ENCODE measurements at regions not wholly inside any gene's neighbourhood (a gene's known extent, or its start where the extent isn't known, plus 50 kb on each side); places are given as distances from the start of the nearest gene placed in this dataset.

GRCh38 chr3:40837300-40837699 is 312.5 kb downstream of the ZNF621 start:
- peaks cover 0 to 8% of the 10 kb centered on the region in 2 donors for H3K27me3 Mint-ChIP-seq
- no peaks in the 10 kb centered on the region for H3K4me1 Mint-ChIP-seq (ENCODE audit: low read depth in 2 of 2)

DNA sequence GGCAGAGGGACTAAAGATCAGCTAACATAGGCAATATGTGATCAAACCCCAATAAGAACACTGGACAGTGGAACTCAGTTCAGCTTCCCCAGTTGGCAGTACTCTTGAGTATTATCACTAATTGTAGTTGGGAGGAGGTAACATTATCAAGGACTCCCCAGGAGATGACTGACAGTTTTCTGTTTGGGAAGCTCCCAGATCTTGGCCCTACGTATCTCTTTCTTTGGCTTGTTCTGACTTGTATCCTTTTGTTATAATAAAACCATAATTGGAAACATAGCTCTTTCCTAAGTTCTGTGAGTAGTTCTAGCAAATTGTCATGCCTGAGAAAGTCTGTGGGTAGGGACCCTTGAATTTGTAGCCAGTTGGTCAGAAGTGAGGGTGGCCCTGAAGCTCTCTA is 316.4 kb downstream of the ZNF621 start:
- no peak overlapping the region for H3K27ac Mint-ChIP-seq
- H3K27me3 Mint-ChIP-seq = peaks cover 0 to 14% of the 10 kb centered on the region in 2 donors
- H3K36me3 Mint-ChIP-seq = no peaks in the 10 kb centered on the region
- peaks cover 3% of the 10 kb centered on the region for H3K9me3 Mint-ChIP-seq
- DNase-seq (ENCODE audit: low spot score) = no peak
- no peaks in the 10 kb centered on the region for H3K4me1 Mint-ChIP-seq (ENCODE audit: low read depth in 2 of 2)
- no peak for ATAC-seq
- no peak overlapping the region for H3K4me3 Mint-ChIP-seq

More at GRCh38 chr3:40837300-40837699, 312.5 kb downstream of the ZNF621 start:
- H3K36me3 Mint-ChIP-seq = no peaks in the 10 kb centered on the region
- no peak overlapping the region for H3K4me3 Mint-ChIP-seq
- no peak for DNase-seq (ENCODE audit: low spot score)
- H3K9me3 Mint-ChIP-seq = no peaks in the 10 kb centered on the region
- H3K27ac Mint-ChIP-seq = no peak overlapping the region
- ATAC-seq = no peak

DNA sequence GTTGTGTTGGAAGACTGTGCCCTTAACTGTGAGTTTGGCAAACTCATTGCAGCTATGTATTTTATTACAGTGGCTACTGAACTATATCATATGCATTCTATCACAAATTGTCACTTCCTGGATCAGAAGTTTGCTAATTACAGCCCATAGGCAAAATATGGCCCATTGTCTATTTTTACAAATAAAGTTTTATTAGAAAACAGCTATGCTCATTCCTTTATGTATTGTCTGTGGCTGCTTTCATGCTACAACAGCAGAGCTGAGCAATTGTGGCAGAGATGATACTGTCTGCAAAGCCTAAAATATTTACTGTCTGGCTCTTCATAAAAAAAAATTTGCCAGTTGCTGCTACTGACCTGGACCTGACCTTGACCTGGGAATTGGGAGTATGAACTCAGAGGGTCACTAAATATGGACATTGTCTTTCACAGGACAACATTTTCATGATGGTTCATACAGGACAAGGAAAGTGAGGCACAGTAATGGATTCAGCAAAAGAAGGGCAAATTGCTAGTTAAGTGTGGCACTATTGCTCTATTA is 316.9 kb downstream of the ZNF621 start:
- ATAC-seq (no peak), DNase-seq (ENCODE audit: low spot score) (no peak)
- H3K9me3 Mint-ChIP-seq = peaks cover 3% of the 10 kb centered on the region
- H3K4me3 Mint-ChIP-seq = no peak overlapping the region
- no peaks in the 10 kb centered on the region for H3K4me1 Mint-ChIP-seq (ENCODE audit: low read depth in 2 of 2)
- no peak overlapping the region for H3K27ac Mint-ChIP-seq
- H3K27me3 Mint-ChIP-seq = peaks cover 4 to 14% of the 10 kb centered on the region in 2 donors
- H3K36me3 Mint-ChIP-seq = no peaks in the 10 kb centered on the region

DNA sequence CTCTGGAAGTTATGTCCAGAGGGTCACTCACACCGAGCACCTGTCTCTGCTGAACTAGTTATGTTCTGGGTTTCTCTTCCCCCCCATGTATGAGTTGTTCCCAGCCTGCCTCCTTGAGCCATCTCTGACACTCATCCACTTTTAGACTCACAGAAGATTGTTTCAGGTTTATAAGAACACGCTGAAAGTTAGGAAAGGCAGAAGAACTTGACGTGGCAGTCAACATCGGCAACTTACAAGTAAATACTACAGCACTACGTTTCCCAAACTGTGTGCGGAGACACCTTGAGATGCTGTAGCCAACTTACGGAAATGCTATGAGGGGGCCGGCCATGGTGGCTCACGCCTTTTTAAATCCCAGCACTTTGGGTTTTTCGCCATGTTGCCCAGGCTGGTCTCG is 318.0 kb downstream of the ZNF621 start:
- DNase-seq (ENCODE audit: low spot score) (no peak), ATAC-seq (no peak)
- Mint-ChIP-seq H3K27ac (no peak overlapping the region), H3K36me3 (no peaks in the 10 kb centered on the region), H3K4me1 (ENCODE audit: low read depth in 2 of 2) (no peaks in the 10 kb centered on the region), H3K4me3 (no peak overlapping the region), H3K27me3 (peaks cover 4 to 14% of the 10 kb centered on the region in 2 donors), H3K9me3 (peaks cover 3% of the 10 kb centered on the region)

DNA sequence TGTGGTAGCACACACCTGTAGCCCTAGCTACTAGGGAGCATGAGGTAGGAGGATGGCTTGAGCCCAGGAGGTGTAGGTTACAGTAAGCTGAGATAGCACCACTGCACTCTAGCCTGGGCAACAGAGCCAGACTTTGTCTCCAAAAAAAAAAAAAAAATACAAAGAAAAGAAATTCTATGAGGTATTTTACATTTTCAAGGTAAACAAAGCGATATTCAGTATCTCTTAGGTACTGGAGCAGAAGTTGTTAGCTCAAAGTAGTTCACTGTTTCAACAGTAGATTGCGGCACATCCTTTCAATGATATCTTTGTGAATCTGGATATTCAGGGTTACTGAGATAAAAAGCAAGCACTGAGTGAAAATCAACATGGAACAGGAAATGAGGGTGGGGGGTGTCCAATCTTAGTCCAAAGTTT is 318.5 kb downstream of the ZNF621 start:
- no peaks in the 10 kb centered on the region for H3K4me1 Mint-ChIP-seq (ENCODE audit: low read depth in 2 of 2)
- ATAC-seq (no peak), DNase-seq (ENCODE audit: low spot score) (no peak)
- peaks cover 3% of the 10 kb centered on the region for H3K9me3 Mint-ChIP-seq
- H3K36me3 Mint-ChIP-seq = no peaks in the 10 kb centered on the region
- H3K27ac Mint-ChIP-seq = no peak overlapping the region
- peaks cover 4 to 14% of the 10 kb centered on the region in 2 donors for H3K27me3 Mint-ChIP-seq
- no peak overlapping the region for H3K4me3 Mint-ChIP-seq

- no peaks in the 10 kb centered on the region for H3K36me3 Mint-ChIP-seq
- ATAC-seq (no peak), DNase-seq (ENCODE audit: low spot score) (no peak)
- peaks cover 3% of the 10 kb centered on the region for H3K9me3 Mint-ChIP-seq
- no peaks in the 10 kb centered on the region for H3K4me1 Mint-ChIP-seq (ENCODE audit: low read depth in 2 of 2)
- H3K27me3 Mint-ChIP-seq = peaks cover 4 to 21% of the 10 kb centered on the region in 2 donors
- no peak overlapping the region for H3K4me3 Mint-ChIP-seq
- no peak overlapping the region for H3K27ac Mint-ChIP-seq
Measured at GRCh38 chr3:40843851-40844548, 319.2 kb downstream of the ZNF621 start.

DNA sequence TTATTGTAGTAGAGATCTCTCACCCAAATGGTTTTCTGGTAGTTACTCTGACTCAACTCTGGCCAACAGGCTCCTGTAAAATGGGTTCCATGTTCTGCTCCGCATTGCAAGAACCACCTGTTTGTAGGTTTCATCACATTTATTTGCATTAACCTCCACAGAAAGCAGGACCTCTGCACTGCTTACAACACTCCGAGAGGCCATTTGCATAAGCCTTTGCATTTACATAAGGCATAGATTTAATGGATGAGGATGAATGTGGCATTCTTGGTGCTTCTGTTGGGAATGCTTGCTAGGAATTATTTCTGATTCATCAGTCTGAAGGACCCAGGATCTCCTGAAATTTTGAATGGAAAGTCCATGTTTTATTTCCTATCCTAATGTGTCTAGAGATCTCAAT is 320.1 kb downstream of the ZNF621 start:
- Mint-ChIP-seq H3K9me3 (peaks cover 3% of the 10 kb centered on the region), H3K27me3 (peaks cover 4 to 21% of the 10 kb centered on the region in 2 donors), H3K4me1 (ENCODE audit: low read depth in 2 of 2) (no peaks in the 10 kb centered on the region), H3K4me3 (no peak overlapping the region), H3K36me3 (no peaks in the 10 kb centered on the region), H3K27ac (no peak overlapping the region)
- no peak for DNase-seq (ENCODE audit: low spot score)
- ATAC-seq = no peak

DNA sequence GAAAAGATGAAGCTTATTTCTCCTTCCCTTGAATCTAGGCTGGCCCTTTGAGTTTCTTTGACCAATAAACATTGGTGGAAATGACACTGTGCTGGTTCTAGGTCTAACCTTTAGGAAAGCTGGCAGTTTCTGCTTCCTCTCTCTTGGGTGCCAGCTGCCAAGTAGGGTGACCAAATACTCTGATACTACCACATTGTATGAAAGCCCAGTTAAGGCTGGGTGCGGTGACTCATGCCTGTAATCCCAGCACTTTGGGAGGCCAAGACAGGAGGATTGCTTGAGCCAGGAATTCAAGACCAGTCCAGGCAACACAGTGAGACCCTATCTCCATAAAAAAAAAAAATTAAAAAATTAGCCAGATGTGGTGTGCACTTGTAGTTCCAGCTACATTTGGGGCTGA is 320.7 kb downstream of the ZNF621 start:
- Mint-ChIP-seq H3K4me1 (ENCODE audit: low read depth in 2 of 2) (peaks cover 0 to 3% of the 10 kb centered on the region in 2 donors), H3K4me3 (no peak overlapping the region), H3K9me3 (peaks cover 7% of the 10 kb centered on the region), H3K27ac (no peak overlapping the region), H3K27me3 (peaks cover 8 to 21% of the 10 kb centered on the region in 2 donors), H3K36me3 (no peaks in the 10 kb centered on the region)
- no peak for DNase-seq (ENCODE audit: low spot score)
- ATAC-seq = no peak

DNA sequence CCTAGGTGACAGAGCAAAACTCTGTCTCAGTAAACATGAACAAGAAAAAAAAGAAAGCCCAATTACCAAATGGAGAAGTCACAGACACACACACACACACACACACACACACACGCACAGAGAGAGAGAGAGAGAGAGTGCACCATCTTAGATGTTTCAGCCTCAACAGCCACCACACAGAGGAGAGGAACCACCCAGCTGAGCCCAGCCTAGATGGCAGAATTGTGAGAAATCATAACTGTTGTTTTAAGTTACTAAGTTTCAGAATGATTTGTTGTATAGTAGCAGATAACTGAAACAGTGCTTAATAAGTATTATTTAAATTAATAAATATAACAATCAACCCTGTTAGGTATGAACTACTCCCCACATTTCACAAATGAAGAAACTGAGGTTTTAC is 321.2 kb downstream of the ZNF621 start:
- peaks cover 8 to 21% of the 10 kb centered on the region in 2 donors for H3K27me3 Mint-ChIP-seq
- H3K27ac Mint-ChIP-seq = no peak overlapping the region
- DNase-seq (ENCODE audit: low spot score) = no peak
- H3K36me3 Mint-ChIP-seq = no peaks in the 10 kb centered on the region
- ATAC-seq = no peak
- peaks cover 7% of the 10 kb centered on the region for H3K9me3 Mint-ChIP-seq
- peaks cover 0 to 3% of the 10 kb centered on the region in 2 donors for H3K4me1 Mint-ChIP-seq (ENCODE audit: low read depth in 2 of 2)
- no peak overlapping the region for H3K4me3 Mint-ChIP-seq

GRCh38 chr3:40846451-40846850 is 321.7 kb downstream of the ZNF621 start:
- DNase-seq (ENCODE audit: low spot score) = no peak
- Mint-ChIP-seq H3K27me3 (peaks cover 8 to 21% of the 10 kb centered on the region in 2 donors), H3K9me3 (peaks cover 7% of the 10 kb centered on the region), H3K4me3 (no peak overlapping the region), H3K27ac (no peak overlapping the region), H3K36me3 (no peaks in the 10 kb centered on the region), H3K4me1 (ENCODE audit: low read depth in 2 of 2) (peaks cover 0 to 3% of the 10 kb centered on the region in 2 donors)
- no peak for ATAC-seq

DNA sequence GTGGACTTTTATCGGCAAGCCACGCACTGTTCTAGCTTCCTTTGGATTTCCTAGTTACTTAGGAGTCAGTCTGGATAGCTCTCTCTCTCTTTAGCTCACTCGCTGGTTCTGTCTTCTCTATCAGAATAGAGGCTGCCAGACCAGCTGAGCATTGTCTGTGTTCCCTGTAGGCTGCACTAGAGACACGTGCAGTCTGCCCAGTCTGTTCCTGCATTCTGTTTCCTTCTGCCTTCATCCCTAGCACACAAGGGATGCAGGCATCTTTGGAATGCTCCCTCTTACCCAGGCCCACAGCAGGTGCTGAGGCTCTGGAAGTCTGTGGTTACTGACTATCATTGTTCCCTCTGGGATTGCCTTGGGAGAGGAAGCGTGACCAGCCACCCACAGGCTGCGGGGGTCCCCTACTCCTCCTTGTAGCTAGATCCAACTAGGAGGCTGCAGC is 322.8 kb downstream of the ZNF621 start:
- H3K36me3 Mint-ChIP-seq = no peaks in the 10 kb centered on the region
- H3K27ac Mint-ChIP-seq = no peak overlapping the region
- ATAC-seq (no peak), DNase-seq (ENCODE audit: low spot score) (no peak)
- H3K4me1 Mint-ChIP-seq (ENCODE audit: low read depth in 2 of 2) = peaks cover 0 to 3% of the 10 kb centered on the region in 2 donors
- H3K9me3 Mint-ChIP-seq = peaks cover 7% of the 10 kb centered on the region
- peaks cover 8 to 21% of the 10 kb centered on the region in 2 donors for H3K27me3 Mint-ChIP-seq
- no peak overlapping the region for H3K4me3 Mint-ChIP-seq

- no peaks in the 10 kb centered on the region for H3K36me3 Mint-ChIP-seq
- H3K27me3 Mint-ChIP-seq = peaks cover 8 to 21% of the 10 kb centered on the region in 2 donors
- H3K4me1 Mint-ChIP-seq (ENCODE audit: low read depth in 2 of 2) = peaks cover 0 to 3% of the 10 kb centered on the region in 2 donors
- no peak for ATAC-seq
- no peak overlapping the region for H3K4me3 Mint-ChIP-seq
- peaks cover 7% of the 10 kb centered on the region for H3K9me3 Mint-ChIP-seq
- DNase-seq (ENCODE audit: low spot score) = no peak
- H3K27ac Mint-ChIP-seq = no peak overlapping the region
Measured at GRCh38 chr3:40848421-40848820, 323.7 kb downstream of the ZNF621 start.

- Mint-ChIP-seq H3K27me3 (peaks cover 7 to 8% of the 10 kb centered on the region in 2 donors), H3K36me3 (no peaks in the 10 kb centered on the region), H3K9me3 (peaks cover 5% of the 10 kb centered on the region), H3K4me3 (no peak overlapping the region), H3K4me1 (ENCODE audit: low read depth in 2 of 2) (peaks cover 0 to 3% of the 10 kb centered on the region in 2 donors), H3K27ac (no peak overlapping the region)
- no peak for ATAC-seq
- no peak for DNase-seq (ENCODE audit: low spot score)
Measured at GRCh38 chr3:40850861-40851260, 326.1 kb downstream of the ZNF621 start.

- Mint-ChIP-seq H3K4me3 (no peak overlapping the region), H3K4me1 (ENCODE audit: low read depth in 2 of 2) (peaks cover 0 to 3% of the 10 kb centered on the region in 2 donors), H3K27me3 (peaks cover 4 to 7% of the 10 kb centered on the region in 2 donors)
Measured at GRCh38 chr3:40851836-40852235, 327.1 kb downstream of the ZNF621 start.

More at GRCh38 chr3:40851836-40852235, 327.1 kb downstream of the ZNF621 start:
- no peak for ATAC-seq
- H3K36me3 Mint-ChIP-seq = no peaks in the 10 kb centered on the region
- H3K27ac Mint-ChIP-seq = no peak overlapping the region
- peaks cover 4% of the 10 kb centered on the region for H3K9me3 Mint-ChIP-seq
- DNase-seq (ENCODE audit: low spot score) = no peak

All from natural killer cell treated with Interleukin-12 subunit alpha and Interleukin-12 subunit beta and Interleukin-15 and Interleukin-18, amount 100 ng/mL, for 72 hours (primary cell).